IMR-90 (cell line): ENCODE measurements at regions not wholly inside any gene's neighbourhood (a gene's known extent, or its start where the extent isn't known, plus 50 kb on each side); places are given as distances from the start of the nearest gene placed in this dataset.
"Not testable (repeated sequence)": the region's sequence is repeated elsewhere in the genome, so short reads cannot be mapped to it uniquely, and the experiment has no call there.

Source experiments
- ATAC-seq: fragments of 200-7000 bp; cut with Tn5 transposase; 2 replicates; pipeline ENCODE4 v1.9.1; 2020; ENCODE audit warnings: low read depth, mild to moderate bottlenecking, moderate library complexity
- BruUV-seq: library from RNA; stranded (reverse); fragments of 400-500 nt; replicated peaks from 2 replicates; lab custom pipeline; 2021; lab: Mats Ljungman, UMichigan
- CTCF ChIA-PET: fragments of 300-600 bp; formaldehyde crosslinking; extraction: SDS; loops from one replicate; lab custom pipeline; 2021; ENCODE audit warnings: antibody characterized with exemption; lab: Yijun Ruan, JAX
- POLR2A ChIA-PET: fragments of 300-600 bp; sonication (Branson Sonifier 250); formaldehyde crosslinking; loops from one replicate; lab custom pipeline; 2022; ENCODE audit warnings: antibody characterized with exemption; ENCODE audit not compliant: unreplicated experiment; lab: Charles Lee
- DNase-seq: peaks from one replicate; pipeline ENCODE4 v3.0.0; 2013
- H2AFZ ChIP-seq: replicated peaks from 2 replicates; pipeline ENCODE3; 2013; ENCODE audit warnings: low read length, mild to moderate bottlenecking; ENCODE audit not compliant: poor library complexity
- H2AK5ac ChIP-seq: 2 replicates; pipeline ENCODE4 v1.6.1; 2013; ENCODE audit warnings: low read depth, low read length, inconsistent platforms
- H2AK9ac ChIP-seq: replicated peaks from 2 replicates; pipeline ENCODE3; 2013; ENCODE audit warnings: mild to moderate bottlenecking, low read depth, low read length, moderate library complexity; ENCODE audit not compliant: poor library complexity
- H2BK120ac ChIP-seq: 2 replicates; pipeline ENCODE4 v1.6.1; 2013; ENCODE audit warnings: low read depth, low read length, inconsistent platforms
- H2BK15ac ChIP-seq: 3 replicates; pipeline ENCODE4 v1.6.1; 2013; ENCODE audit warnings: low read depth, low read length, inconsistent platforms
- H2BK20ac ChIP-seq: 2 replicates; pipeline ENCODE4 v1.6.1; 2013; ENCODE audit warnings: low read depth, mild to moderate bottlenecking, inconsistent platforms, low read length, moderate library complexity
- H2BK5ac ChIP-seq: 2 replicates; pipeline ENCODE4 v1.6.1; 2013; ENCODE audit warnings: mild to moderate bottlenecking, low read depth, low read length, inconsistent platforms; ENCODE audit not compliant: poor library complexity, severe bottlenecking
- H3K14ac ChIP-seq: replicated peaks from 2 replicates; pipeline ENCODE4 v1.6.1; 2013; ENCODE audit warnings: low read depth, low read length, inconsistent platforms
- H3K18ac ChIP-seq: 2 replicates; pipeline ENCODE4 v1.6.1; 2013; ENCODE audit warnings: low read depth, low read length, control low read depth
- H3K23ac ChIP-seq: 2 replicates; pipeline ENCODE4 v1.6.1; 2013; ENCODE audit warnings: low read depth, low read length, inconsistent platforms
- H3K27ac ChIP-seq: 2 replicates; pipeline ENCODE4 v1.5.1; 2013; ENCODE audit warnings: mild to moderate bottlenecking, control low read depth, low read length; ENCODE audit not compliant: insufficient read depth
- H3K27me3 ChIP-seq: 2 replicates; pipeline ENCODE4 v1.6.1; 2013; ENCODE audit warnings: low read length; ENCODE audit not compliant: control insufficient read depth, insufficient read depth
- H3K36me3 ChIP-seq: 2 replicates; pipeline ENCODE4 v1.6.1; 2013; ENCODE audit warnings: low read length, mixed read lengths; ENCODE audit not compliant: control insufficient read depth, insufficient read depth
- H3K4ac ChIP-seq: 2 replicates; pipeline ENCODE4 v1.6.1; 2013; ENCODE audit warnings: low read depth, low read length, inconsistent platforms
- H3K4me1 ChIP-seq: 2 replicates; pipeline ENCODE4 v1.6.1; 2013; ENCODE audit warnings: low read length, mixed read lengths; ENCODE audit not compliant: control insufficient read depth, insufficient read depth
- H3K4me2 ChIP-seq: 2 replicates; pipeline ENCODE4 v1.6.1; 2013; ENCODE audit warnings: low read depth, mild to moderate bottlenecking, control low read depth, low read length, moderate library complexity
- H3K4me3 ChIP-seq: 2 replicates; pipeline ENCODE4 v1.5.1; 2013; ENCODE audit warnings: low read depth, mild to moderate bottlenecking, control low read depth, low read length, moderate library complexity; ENCODE audit not compliant: insufficient read depth
- H3K56ac ChIP-seq: 2 replicates; pipeline ENCODE4 v1.6.1; 2013; ENCODE audit warnings: low read length, inconsistent platforms; ENCODE audit not compliant: insufficient read depth; ENCODE audit errors: extremely low read depth
- H3K79me1 ChIP-seq, 2 experiments: 2 replicates each; pipeline ENCODE4 v1.6.1; 2013; ENCODE audit warnings: low read length in 2 of 2, inconsistent platforms in 1 of 2, low read depth in 1 of 2
- H3K9ac ChIP-seq: 2 replicates; pipeline ENCODE4 v1.6.1; 2013; ENCODE audit warnings: low read depth, low read length, control low read depth
- H3K9me1 ChIP-seq: 2 replicates; pipeline ENCODE4 v1.6.1; 2013; ENCODE audit warnings: low read length, inconsistent platforms; ENCODE audit not compliant: insufficient read depth
- H3K9me3 ChIP-seq: 2 replicates; pipeline ENCODE4 v1.6.1; 2013; ENCODE audit warnings: low read length; ENCODE audit not compliant: control insufficient read depth, insufficient read depth
- H4K20me1 ChIP-seq: 2 replicates; pipeline ENCODE4 v1.6.1; 2013; ENCODE audit warnings: low read length, inconsistent platforms; ENCODE audit not compliant: insufficient read depth
- H4K5ac ChIP-seq: 2 replicates; pipeline ENCODE4 v1.6.1; 2013; ENCODE audit warnings: mild to moderate bottlenecking, low read depth, low read length, control low read depth
- H4K8ac ChIP-seq, 2 experiments: 2 replicates each; pipeline ENCODE4 v1.6.1; 2013; ENCODE audit warnings: low read depth in 2 of 2, low read length in 2 of 2, control low read depth in 1 of 2, inconsistent platforms in 1 of 2
- H4K91ac ChIP-seq: 2 replicates; pipeline ENCODE4 v1.6.1; 2013; ENCODE audit warnings: low read depth, low read length, inconsistent platforms; ENCODE audit not compliant: insufficient read depth
- WGBS, 2 experiments: methylation state at CpG; one replicate each; pipeline versions ENCODE4 v1.1.5 to v1.1.7; 2013; ENCODE audit warnings: missing lambda C conversion rate in 2 of 2; ENCODE audit not compliant: insufficient read length in 1 of 2; ENCODE audit errors: extremely low coverage in 2 of 2; 5-methylcytosine and 5-hydroxymethylcytosine counted together
- dilution Hi-C: fragments of 300-500 bp; cut with HindIII; formaldehyde crosslinking; loops from one replicate; pipeline ENCODE4 v1.14.3; 2018; ENCODE audit warnings: low sequenced_read_pairs; ENCODE audit not compliant: unreplicated experiment
- in situ Hi-C: fragments of 300-500 bp; cut with MboI; formaldehyde crosslinking; loops from 3 replicates; pipeline ENCODE4 v1.14.3; 2019; ENCODE audit warnings: low sequenced_read_pairs, inconsistent platforms, mixed read lengths
- intact Hi-C: fragments of 100-400 bp; cut with micrococcal nuclease; formaldehyde crosslinking; loops from 2 replicates; pipeline ENCODE4 v1.10.0; 2022

DNA sequence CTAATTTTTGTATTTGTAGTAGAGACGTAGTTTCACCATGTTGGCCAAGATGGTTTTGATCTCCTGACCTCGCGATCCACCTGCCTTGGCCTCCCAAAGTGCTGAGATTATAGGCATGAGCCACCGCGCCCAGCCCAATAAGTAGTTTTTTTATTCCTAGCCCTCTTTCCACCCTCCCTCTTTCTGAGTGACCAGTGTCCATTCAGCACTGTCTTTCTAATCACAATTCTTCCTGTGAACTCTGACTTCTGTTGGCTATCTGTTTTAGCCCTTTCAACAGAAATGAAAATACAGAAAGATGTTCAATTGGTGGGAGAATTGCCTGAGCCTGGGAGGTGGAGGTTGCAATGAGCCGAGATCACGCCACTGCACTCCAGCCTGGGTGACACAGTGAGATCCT, 122.3 kb upstream of the LIFR start:
- H3K4me2 ChIP-seq, H3K27ac ChIP-seq, H2AK5ac ChIP-seq, H3K56ac ChIP-seq, H2BK20ac ChIP-seq, H3K27me3 ChIP-seq, POLR2A ChIA-PET, H3K23ac ChIP-seq, H3K14ac ChIP-seq, in situ Hi-C loops, H3K9me1 ChIP-seq, H2AFZ ChIP-seq, H3K4me1 ChIP-seq, H4K8ac ChIP-seq, H2BK120ac ChIP-seq, CTCF ChIA-PET, H3K9me3 ChIP-seq, H3K9ac ChIP-seq, H4K5ac ChIP-seq, BruUV-seq, H3K36me3 ChIP-seq, dilution Hi-C loops, ATAC-seq, H4K20me1 ChIP-seq, H3K4me3 ChIP-seq, H3K18ac ChIP-seq, intact Hi-C loops, H2AK9ac ChIP-seq, H3K79me1 ChIP-seq, H4K91ac ChIP-seq, H2BK5ac ChIP-seq, H2BK15ac ChIP-seq, DNase-seq, H3K4ac ChIP-seq: not testable (repeated sequence)
- WGBS, 2 experiments = 93% methylated on average over 3 of the region's 7 CpGs; no CpG with 5 or more reads in 1 of the 2 experiments
